Ishikawa (cell line): ENCODE measurements at regions not wholly inside any gene's neighbourhood (a gene's known extent, or its start where the extent isn't known, plus 50 kb on each side); places are given as distances from the start of the nearest gene placed in this dataset.

Source experiments
- CEBPB ChIP-seq: IDR thresholded peaks from 2 replicates; pipeline ENCODE4 v1.6.1; 2012
- CREB1 ChIP-seq: IDR thresholded peaks from 2 replicates; pipeline ENCODE4 v1.6.1; 2012; ENCODE audit warnings: low read depth
- EGR1 ChIP-seq: IDR thresholded peaks from 2 replicates; pipeline ENCODE4 v1.6.1; 2012
- EP300 ChIP-seq: IDR thresholded peaks from 2 replicates; pipeline ENCODE4 v1.6.1; 2012; ENCODE audit warnings: borderline replicate concordance
- FOXM1 ChIP-seq: IDR thresholded peaks from 2 replicates; pipeline ENCODE4 v1.6.1; 2012; ENCODE audit warnings: low read depth, borderline replicate concordance
- MAX ChIP-seq: IDR thresholded peaks from 2 replicates; pipeline ENCODE4 v1.6.1; 2012
- NFIC ChIP-seq: IDR thresholded peaks from 2 replicates; pipeline ENCODE4 v1.6.1; 2012
- RAD21 ChIP-seq: IDR thresholded peaks from 2 replicates; pipeline ENCODE4 v1.6.1; 2012; ENCODE audit warnings: low read depth
- REST ChIP-seq: IDR thresholded peaks from 2 replicates; pipeline ENCODE4 v1.6.1; 2012; ENCODE audit warnings: low read depth, mild to moderate bottlenecking
- TAF1 ChIP-seq: IDR thresholded peaks from 2 replicates; pipeline ENCODE4 v1.6.1; 2012; ENCODE audit warnings: low read depth, mild to moderate bottlenecking
- TCF12 ChIP-seq: IDR thresholded peaks from 2 replicates; pipeline ENCODE4 v1.6.1; 2012; ENCODE audit warnings: low read depth
- TEAD4 ChIP-seq: IDR thresholded peaks from 2 replicates; pipeline ENCODE4 v1.6.1; 2012
- YY1 ChIP-seq: IDR thresholded peaks from 2 replicates; pipeline ENCODE4 v1.6.1; 2012; ENCODE audit warnings: low read depth
- ZBTB7A ChIP-seq: IDR thresholded peaks from 2 replicates; pipeline ENCODE4 v1.6.1; 2012; ENCODE audit warnings: low read depth
- TF ChIP-seq, protein P1 (sequence below): IDR thresholded peaks from 2 replicates; pipeline ENCODE4 v1.6.1; 2012

GRCh38 chr6:101266063-101266462, 127.4 kb upstream of the GRIK2 start:
- no peak for TF ChIP-seq MAX
- no peak for TF ChIP-seq NFIC
- no peak for TF ChIP-seq CEBPB
- TF ChIP-seq FOXM1, result no peak
- no peak for TF ChIP-seq EP300
- no peak for TF ChIP-seq RAD21
- TF ChIP-seq CREB1, result no peak
- no peak for TF ChIP-seq EGR1
- no peak for TF ChIP-seq YY1
- TF ChIP-seq REST, result no peak
- TF ChIP-seq TEAD4, result no peak
- TF ChIP-seq, protein P1, sequence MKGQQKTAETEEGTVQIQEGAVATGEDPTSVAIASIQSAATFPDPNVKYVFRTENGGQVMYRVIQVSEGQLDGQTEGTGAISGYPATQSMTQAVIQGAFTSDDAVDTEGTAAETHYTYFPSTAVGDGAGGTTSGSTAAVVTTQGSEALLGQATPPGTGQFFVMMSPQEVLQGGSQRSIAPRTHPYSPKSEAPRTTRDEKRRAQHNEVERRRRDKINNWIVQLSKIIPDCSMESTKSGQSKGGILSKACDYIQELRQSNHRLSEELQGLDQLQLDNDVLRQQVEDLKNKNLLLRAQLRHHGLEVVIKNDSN, result no peak
- TF ChIP-seq TCF12, result no peak
- no peak for TF ChIP-seq ZBTB7A
- no peak for TF ChIP-seq TAF1

- no peak for TF ChIP-seq ZBTB7A
- no peak for TF ChIP-seq CREB1
- TF ChIP-seq, protein P1, result no peak
- no peak for TF ChIP-seq TEAD4
- TF ChIP-seq TAF1, result no peak
- no peak for TF ChIP-seq EGR1
- no peak for TF ChIP-seq MAX
- no peak for TF ChIP-seq TCF12
- no peak for TF ChIP-seq YY1
- no peak for TF ChIP-seq FOXM1
- no peak for TF ChIP-seq RAD21
- TF ChIP-seq EP300, result no peak
- no peak for TF ChIP-seq REST
- no peak for TF ChIP-seq CEBPB
- no peak for TF ChIP-seq NFIC
Measured at GRCh38 chr6:101268541-101268940, 125.0 kb upstream of the GRIK2 start.

DNA sequence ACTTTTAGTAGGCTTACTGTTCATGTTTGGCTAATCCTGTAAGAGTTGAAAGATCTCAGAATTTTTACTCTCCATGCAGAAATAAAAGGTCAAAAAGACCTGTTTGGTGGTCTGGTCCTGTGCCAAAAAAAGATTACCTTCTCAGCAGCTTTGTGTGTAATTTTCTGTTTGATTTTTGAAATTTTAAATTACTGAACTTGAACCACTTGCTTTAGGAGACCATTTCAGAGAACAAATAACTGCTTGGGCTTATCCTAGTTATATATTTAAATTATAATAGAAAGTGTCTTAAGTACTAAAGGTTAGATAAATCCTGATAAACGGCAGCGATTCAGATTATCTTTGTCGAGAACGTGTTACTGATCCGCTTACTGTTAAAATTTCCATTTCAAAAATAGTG, 118.3 kb upstream of the GRIK2 start:
- TF ChIP-seq FOXM1 (no peak), REST (no peak), CREB1 (no peak), TEAD4 (no peak), RAD21 (no peak), EGR1 (no peak), MAX (no peak), TCF12 (no peak), NFIC (no peak)
- TF ChIP-seq, protein P1, result no peak

DNA sequence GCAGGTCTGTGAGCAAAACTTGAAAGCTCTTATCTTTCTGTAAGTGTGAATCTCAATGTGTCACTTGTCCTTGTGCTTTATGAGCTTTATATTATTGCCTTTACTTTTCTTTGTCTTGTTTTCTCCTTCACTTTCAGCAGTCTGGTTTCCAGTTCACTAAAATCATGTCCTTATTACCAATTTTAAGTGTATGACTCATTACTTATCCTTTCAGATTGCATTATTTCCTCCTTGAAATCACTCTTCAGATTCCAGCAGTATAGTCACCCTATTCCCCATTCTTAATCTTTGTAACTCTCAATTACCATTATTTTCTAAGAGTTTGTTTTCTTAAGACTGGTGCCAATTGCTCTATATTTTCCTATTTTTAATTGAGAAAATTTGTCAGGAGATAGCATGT, 117.4 kb upstream of the GRIK2 start:
- TF ChIP-seq YY1 (no peak), CEBPB (no peak), NFIC (no peak)

GRCh38 chr6:101279410-101279809, 114.1 kb upstream of the GRIK2 start:
- no peak for TF ChIP-seq NFIC
- no peak for TF ChIP-seq EGR1
- TF ChIP-seq REST, result no peak
- no peak for TF ChIP-seq YY1
- no peak for TF ChIP-seq FOXM1
- no peak for TF ChIP-seq CEBPB
- no peak for TF ChIP-seq EP300
- TF ChIP-seq TAF1, result no peak
- TF ChIP-seq TCF12, result no peak
- no peak for TF ChIP-seq CREB1
- no peak for TF ChIP-seq TEAD4
- no peak for TF ChIP-seq ZBTB7A
- TF ChIP-seq, protein P1, result no peak
- no peak for TF ChIP-seq MAX
- TF ChIP-seq RAD21, result no peak
